GM21529 (cell line): ENCODE measurements at regions not wholly inside any gene's neighbourhood (a gene's known extent, or its start where the extent isn't known, plus 50 kb on each side); places are given as distances from the start of the nearest gene placed in this dataset.
"Not testable (repeated sequence)": the region's sequence is repeated elsewhere in the genome, so short reads cannot be mapped to it uniquely, and the experiment has no call there.

ENCODE experiments used
- ATAC-seq: cut with Tn5 transposase; IDR thresholded peaks from one replicate; pipeline ENCODE4 v1.9.1; 2021; ENCODE audit not compliant: unreplicated experiment

DNA sequence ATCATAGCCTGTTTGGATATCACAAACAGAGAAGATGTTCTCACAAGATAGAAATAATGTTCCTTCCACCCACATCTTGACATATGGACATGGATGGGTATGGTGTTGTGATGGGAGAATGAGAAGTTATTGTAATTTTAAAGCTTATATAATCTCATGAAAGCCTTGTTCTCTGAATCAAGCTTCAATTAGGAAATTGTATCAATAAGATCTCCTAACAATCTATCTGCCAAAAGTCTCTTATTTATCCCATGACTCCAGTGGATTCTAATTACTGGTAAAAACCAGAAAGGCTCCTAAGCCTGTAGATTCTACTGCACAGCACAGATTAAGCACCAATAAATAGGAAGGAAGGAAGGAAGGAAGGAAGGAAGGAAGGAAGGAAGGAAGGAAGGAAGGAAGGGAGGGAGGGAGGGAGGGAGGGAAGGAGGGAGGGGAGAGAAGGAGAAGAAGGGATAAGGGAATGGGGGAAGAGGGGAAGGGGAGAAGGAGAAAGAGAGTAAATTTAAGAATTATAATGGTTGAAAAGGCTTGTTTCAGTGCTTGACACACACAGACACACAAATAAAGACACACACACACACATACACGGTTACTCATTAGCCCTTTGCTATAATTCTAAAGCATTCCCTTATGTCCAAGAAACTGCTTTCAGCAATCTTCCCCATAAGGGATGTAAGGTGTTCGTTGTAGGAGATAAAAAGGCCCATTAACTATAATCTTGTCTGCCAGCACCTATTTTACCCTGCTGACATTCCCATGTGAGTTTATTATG is 258.0 kb upstream of the API5 start:
- no peak for ATAC-seq

GRCh38 chr11:43067681-43068080 is 244.1 kb upstream of the API5 start:
- no peak for ATAC-seq

GRCh38 chr11:43071338-43071737 is 240.5 kb upstream of the API5 start:
- no peak for ATAC-seq

- no peak for ATAC-seq
Observed at GRCh38 chr11:43072096-43072495, 239.7 kb upstream of the API5 start.

DNA sequence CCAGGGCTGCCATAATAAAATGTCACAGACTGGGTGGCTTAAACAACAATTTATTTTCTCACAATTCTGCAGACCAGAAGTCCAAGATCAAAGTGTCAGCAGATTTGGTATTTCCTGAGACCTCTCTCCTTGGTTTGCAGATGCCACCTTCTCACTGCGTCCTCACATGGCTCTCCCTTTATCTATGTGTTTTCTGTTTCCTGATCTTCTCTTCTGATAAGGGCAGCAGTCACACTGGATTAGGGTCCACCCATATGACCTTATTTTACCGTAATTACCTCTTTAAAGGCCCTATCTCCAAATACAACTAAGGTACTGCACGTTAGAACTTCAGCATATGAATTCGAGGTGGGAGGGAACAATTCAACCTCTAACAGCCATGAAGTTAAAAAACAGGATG is 238.9 kb upstream of the API5 start:
- ATAC-seq, result no peak

DNA sequence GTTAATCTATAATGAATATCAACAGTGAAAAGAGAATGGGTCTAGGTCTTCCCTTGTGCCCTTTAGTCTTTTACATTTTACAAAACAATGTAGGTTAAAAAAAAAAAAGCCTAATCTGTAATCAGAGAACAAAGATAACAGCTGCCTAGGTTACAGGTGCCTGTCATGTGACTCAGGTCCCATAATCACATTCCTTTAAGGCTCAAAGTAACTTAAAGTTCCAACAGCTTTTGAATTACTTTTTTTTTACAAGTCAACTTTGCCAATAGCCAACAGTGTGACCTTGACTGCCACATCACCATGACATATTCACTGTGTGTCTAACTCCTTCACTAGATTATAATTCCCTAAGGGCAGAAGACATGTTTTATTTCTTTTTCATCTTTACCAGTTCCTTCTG is 237.0 kb upstream of the API5 start:
- ATAC-seq, result no peak

GRCh38 chr11:43101113-43101512 is 210.7 kb upstream of the API5 start:
- no peak for ATAC-seq

DNA sequence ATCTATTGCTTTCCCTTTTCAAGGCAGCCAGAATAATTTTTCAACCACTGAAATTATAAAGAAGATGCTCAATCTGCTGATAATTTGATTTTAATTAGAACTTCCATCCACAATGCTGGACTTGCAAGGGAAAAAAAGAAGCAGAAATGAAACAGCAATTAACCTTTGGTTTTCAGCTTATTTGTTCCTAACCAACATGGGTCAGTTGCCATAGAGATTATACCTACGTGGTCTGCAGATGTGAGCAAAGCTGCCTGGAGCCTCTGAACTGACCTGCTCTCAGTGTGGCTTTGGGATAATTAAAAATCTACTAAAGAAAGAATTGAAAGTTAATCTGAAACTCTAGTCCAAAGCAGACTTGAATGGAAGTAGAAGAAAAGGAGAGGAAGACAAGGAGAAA is 195.7 kb upstream of the API5 start:
- no peak for ATAC-seq

GRCh38 chr11:43119275-43119970 is 192.4 kb upstream of the API5 start:
- no peak for ATAC-seq

GRCh38 chr11:43122546-43122945 is 189.2 kb upstream of the API5 start:
- no peak for ATAC-seq

DNA sequence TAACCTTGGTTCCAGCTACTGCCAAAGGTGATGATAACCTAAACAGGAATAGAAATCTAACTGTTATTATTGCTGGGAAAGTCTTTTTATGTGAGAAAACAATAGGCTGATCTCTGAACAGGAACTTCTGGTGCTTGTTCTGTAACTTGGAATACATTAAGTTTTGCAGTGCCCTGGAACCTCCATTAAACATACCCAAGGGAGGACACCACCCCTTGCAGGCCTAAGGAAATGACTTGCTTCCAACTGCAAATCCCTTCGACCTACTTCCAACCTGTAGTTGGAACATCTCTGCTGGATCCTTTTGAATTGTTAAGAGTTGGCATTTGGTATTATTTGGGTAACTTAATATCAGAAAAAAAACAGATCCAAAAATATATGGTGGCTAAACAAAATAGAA is 188.4 kb upstream of the API5 start:
- no peak for ATAC-seq

GRCh38 chr11:43124272-43124935 is 187.4 kb upstream of the API5 start:
- ATAC-seq, result no peak

DNA sequence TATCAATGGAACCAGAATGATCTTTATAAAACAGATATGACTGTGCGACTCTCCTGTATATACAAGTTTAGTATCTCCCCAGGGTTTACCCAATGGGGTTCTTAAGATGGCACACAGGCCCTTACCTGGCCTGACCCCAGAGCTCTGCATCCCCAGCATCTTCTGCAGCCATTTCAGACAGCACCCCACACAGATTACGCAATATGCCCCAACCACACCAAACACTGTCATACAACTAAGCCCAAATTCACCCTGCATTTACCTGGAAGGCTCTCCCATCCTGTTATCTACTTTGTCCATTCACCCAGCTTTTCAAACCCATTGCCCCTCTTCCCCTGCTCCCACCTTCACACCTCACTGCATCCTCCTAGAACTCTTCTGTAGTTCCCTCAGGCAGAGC is 182.5 kb upstream of the API5 start:
- no peak for ATAC-seq

DNA sequence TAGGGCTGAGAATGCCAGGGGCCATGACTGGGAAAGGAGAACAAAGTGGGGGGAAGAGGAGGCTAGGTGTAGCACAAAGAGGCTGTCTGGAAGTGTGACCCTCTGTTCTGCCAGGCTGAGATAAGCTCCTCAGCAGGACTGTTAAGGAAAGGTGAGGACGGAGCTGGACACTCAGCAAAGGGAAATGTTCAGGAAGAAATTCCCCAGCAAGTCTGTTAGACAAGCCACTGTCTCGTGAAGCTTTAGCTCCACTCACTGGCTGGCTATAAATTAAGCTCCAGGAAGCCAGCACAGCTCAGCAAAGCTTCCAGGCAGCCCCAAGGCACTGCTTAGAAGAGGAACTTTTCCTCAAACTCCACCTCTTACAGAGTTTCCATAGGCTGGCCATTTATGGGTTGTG is 181.2 kb upstream of the API5 start:
- peak; percentile 58 for ATAC-seq

- ATAC-seq, result peak; percentile 83
Observed at GRCh38 chr11:43135966-43136534, 175.7 kb upstream of the API5 start.

DNA sequence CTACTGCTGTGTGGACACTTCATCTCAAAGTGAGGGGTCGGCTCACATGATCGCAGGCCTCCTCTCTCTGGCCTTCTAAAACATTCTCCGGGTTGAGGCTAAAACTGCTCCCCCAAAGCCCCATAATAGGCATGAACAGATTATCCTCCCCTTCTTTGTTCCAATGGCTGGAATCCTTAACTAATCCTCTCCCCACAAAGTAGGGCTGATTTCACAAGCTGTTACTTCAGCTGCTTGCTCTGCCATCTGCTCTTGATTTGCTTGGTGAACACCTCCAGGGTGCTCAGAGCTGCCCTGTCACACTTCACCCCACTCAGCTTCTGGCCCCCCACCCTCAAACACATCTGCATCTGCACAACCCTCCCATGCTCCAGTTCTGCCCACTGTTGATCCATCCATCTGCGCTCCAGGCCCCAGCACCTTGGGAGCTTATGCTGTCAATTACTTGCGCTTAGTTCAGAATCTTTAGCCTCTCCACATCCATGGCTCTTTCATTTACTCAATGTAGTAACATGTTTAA is 173.1 kb upstream of the API5 start:
- no peak for ATAC-seq

GRCh38 chr11:43145653-43146052 is 166.1 kb upstream of the API5 start:
- ATAC-seq, result peak; percentile 90

DNA sequence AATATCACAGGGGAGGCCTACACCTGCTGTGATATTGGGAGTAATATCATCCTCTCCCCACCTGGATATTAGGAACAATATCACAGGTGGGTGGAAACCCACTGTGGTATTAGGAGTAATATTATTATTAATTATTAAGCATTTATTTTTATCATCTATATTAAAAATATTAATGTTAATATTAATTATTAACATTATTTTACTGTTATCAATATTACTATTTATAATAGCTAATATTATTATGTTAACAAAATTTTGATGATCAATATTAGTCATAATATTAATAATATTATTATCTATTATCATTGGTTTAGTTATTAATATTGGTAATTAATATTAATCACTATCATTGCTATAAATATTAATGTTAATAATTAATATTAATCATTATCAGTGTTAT is 161.1 kb upstream of the API5 start:
- no peak for ATAC-seq

- ATAC-seq, result no peak
Observed at GRCh38 chr11:43164831-43165230, 147.0 kb upstream of the API5 start.

- not testable (repeated sequence) for ATAC-seq
Observed at GRCh38 chr11:43165393-43165792, 146.4 kb upstream of the API5 start.

DNA sequence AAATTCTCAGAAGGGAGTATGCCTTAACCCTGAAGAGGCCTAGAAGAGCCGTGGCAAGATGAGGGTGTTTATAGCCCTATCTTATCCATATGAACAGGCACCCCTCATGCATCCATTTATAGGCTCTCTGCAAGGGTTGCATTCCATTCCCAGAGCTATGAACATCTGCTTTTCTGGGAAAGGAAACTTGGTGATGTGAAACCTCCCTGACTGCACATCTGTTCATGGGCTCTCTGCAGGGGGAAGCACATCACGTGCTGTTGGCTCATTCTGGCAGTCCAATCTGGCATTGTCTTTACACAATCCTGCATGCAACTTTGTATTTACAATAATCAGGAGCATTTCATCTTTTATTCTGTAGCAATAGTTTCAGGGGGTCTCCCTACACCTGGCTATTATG is 143.6 kb upstream of the API5 start:
- not testable (repeated sequence) for ATAC-seq

DNA sequence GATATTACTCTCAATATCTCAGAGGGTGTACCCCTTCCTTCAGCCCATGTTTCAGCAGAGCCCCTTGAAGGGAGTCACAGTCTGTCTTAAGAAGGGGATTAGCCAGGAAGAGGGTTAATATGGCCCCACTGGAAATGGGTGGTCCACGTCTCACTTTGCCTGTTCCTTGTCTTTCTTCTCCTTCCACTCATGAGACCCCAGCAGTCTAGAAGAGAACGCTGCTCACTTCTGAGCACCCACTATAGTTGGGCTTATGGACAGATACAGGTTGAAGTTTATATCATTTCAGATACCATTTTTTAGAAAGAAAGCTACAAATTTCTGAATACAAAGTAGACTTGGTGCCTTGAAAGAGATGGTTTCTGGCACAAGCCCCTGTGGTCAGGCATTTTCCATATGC is 139.3 kb upstream of the API5 start:
- no peak for ATAC-seq
